ENCODE measurements at regions not wholly inside any gene's neighbourhood (a gene's known extent, or its start where the extent isn't known, plus 50 kb on each side); places are given as distances from the start of the nearest gene placed in this dataset.

DNA sequence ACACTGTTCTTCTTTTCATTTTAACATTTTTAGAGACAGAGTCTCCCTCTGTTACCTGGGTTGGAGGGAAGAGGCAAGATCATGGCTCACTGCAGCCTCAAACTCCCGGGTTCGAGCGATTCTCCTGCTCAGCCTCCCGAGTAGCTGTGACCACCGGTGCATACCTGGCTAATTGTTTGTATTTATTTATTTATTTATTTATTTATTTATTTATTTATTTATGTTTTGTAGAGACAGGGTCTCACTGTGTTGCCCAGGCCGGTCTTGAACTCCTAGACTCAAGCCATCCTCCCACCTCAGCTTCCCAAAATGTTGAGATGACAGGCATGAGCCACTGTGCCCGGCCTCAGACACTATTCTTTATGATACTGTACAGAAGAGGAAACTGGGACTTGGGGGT lies 1176.6 kb upstream of the AUTS2 start:
- TF ChIP-seq CTCF (IDR thresholded peaks at IDR 0.05): no peak

DNA sequence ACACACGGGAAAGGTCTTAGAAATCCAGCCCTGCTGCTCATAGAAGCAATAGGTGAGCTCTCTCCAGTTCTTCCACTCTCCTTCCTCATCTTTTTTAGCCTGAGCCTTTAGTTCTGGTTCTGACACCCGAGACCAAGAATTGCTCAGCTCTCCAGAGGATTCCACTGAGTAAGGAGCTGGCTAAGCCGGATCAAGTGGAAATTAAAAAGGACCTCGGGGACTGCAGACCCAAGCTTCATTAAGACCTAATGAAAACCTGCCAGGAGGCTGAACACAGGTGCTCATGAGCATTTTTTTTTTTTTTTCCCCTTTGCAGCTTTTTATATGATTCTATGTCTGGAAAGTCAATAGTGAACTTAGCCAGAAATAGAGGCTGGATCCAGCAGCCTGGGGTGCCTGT lies 1176.0 kb upstream of the AUTS2 start:
- no peak overlapping the region for H3K27ac ChIP-seq
- intact Hi-C loops (cut with DNase I): no loop called here
- no peaks in the 10 kb centered on the region for H3K36me3 ChIP-seq
- DNase-seq (ENCODE audit: low spot score in 2 of 2): no peak
- TF ChIP-seq CTCF (IDR thresholded peaks at IDR 0.05): no peak
- peaks cover 0 to 4% of the 10 kb centered on the region in 2 donors for H3K9me3 ChIP-seq
- H3K4me1 ChIP-seq: no peaks in the 10 kb centered on the region
- H3K27me3 ChIP-seq: no peaks in the 10 kb centered on the region
- no peak overlapping the region for H3K4me3 ChIP-seq

More for the DNA sequence above, 1176.6 kb upstream of the AUTS2 start:
- intact Hi-C loops (cut with DNase I): no loop called here
- H3K4me3 ChIP-seq: no peak overlapping the region
- DNase-seq (ENCODE audit: low spot score in 2 of 2): no peak
- no peaks in the 10 kb centered on the region for H3K27me3 ChIP-seq
- no peaks in the 10 kb centered on the region for H3K36me3 ChIP-seq
- H3K4me1 ChIP-seq: no peaks in the 10 kb centered on the region
- H3K9me3 ChIP-seq: peaks cover 0 to 4% of the 10 kb centered on the region in 2 donors
- H3K27ac ChIP-seq: no peak overlapping the region

GRCh38 chr7:68423356-68423755 lies 1174.9 kb upstream of the AUTS2 start:
- Histone ChIP-seq H3K9me3 (peaks cover 0 to 4% of the 10 kb centered on the region in 2 donors), H3K27me3 (no peaks in the 10 kb centered on the region), H3K27ac (no peak overlapping the region), H3K4me1 (no peaks in the 10 kb centered on the region), H3K36me3 (no peaks in the 10 kb centered on the region), H3K4me3 (no peak overlapping the region)
- TF ChIP-seq CTCF (IDR thresholded peaks at IDR 0.05): no peak
- DNase-seq (ENCODE audit: low spot score in 2 of 2): no peak
- intact Hi-C loops (cut with DNase I): no loop called here

GRCh38 chr7:68424658-68425297 lies 1173.5 kb upstream of the AUTS2 start:
- no peaks in the 10 kb centered on the region for H3K27me3 ChIP-seq
- H3K36me3 ChIP-seq: no peaks in the 10 kb centered on the region
- H3K27ac ChIP-seq: no peak overlapping the region
- DNase-seq (ENCODE audit: low spot score in 2 of 2): no peak
- H3K9me3 ChIP-seq: no peaks in the 10 kb centered on the region
- no peaks in the 10 kb centered on the region for H3K4me1 ChIP-seq
- intact Hi-C loops (cut with DNase I): no loop called here
- no peak overlapping the region for H3K4me3 ChIP-seq
- no peak for TF ChIP-seq CTCF (IDR thresholded peaks at IDR 0.05)

GRCh38 chr7:68425377-68425776 lies 1172.9 kb upstream of the AUTS2 start:
- Histone ChIP-seq H3K36me3 (no peaks in the 10 kb centered on the region), H3K27me3 (no peaks in the 10 kb centered on the region), H3K27ac (no peak overlapping the region), H3K4me1 (no peaks in the 10 kb centered on the region), H3K9me3 (no peaks in the 10 kb centered on the region), H3K4me3 (no peak overlapping the region)
- no peak for TF ChIP-seq CTCF (IDR thresholded peaks at IDR 0.05)
- intact Hi-C loops (cut with DNase I): no loop called here
- no peak for DNase-seq (ENCODE audit: low spot score in 2 of 2)
